Prostate gland (tissue), 2 donors: ENCODE measurements at regions not wholly inside any gene's neighbourhood (a gene's known extent, or its start where the extent isn't known, plus 50 kb on each side); places are given as distances from the start of the nearest gene placed in this dataset.

Experiments
- POLR2AphosphoS5 ChIP-seq: sonication (generic); formaldehyde crosslinking; IDR thresholded peaks from one replicate; pipeline ENCODE4 v1.6.1; 2017; ENCODE audit warnings: antibody characterized with exemption
- TF ChIP-seq, protein P1 (sequence below), 4 experiments: fragments of 200-600 bp in 2 of 4; fragments of 450-650 bp in 2 of 4; sonication (generic) in 2 of 4; IDR thresholded peaks; 1 replicate in 3 of 4; 2 replicates in 1 of 4; pipeline ENCODE4 v1.5.1; 2016 to 2019; ENCODE audit warnings: antibody characterized with exemption in 4 of 4, mild to moderate bottlenecking in 2 of 4, moderate library complexity in 2 of 4

- TF ChIP-seq, protein P1, sequence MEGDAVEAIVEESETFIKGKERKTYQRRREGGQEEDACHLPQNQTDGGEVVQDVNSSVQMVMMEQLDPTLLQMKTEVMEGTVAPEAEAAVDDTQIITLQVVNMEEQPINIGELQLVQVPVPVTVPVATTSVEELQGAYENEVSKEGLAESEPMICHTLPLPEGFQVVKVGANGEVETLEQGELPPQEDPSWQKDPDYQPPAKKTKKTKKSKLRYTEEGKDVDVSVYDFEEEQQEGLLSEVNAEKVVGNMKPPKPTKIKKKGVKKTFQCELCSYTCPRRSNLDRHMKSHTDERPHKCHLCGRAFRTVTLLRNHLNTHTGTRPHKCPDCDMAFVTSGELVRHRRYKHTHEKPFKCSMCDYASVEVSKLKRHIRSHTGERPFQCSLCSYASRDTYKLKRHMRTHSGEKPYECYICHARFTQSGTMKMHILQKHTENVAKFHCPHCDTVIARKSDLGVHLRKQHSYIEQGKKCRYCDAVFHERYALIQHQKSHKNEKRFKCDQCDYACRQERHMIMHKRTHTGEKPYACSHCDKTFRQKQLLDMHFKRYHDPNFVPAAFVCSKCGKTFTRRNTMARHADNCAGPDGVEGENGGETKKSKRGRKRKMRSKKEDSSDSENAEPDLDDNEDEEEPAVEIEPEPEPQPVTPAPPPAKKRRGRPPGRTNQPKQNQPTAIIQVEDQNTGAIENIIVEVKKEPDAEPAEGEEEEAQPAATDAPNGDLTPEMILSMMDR (IDR thresholded peaks at IDR 0.05), result no peak
- TF ChIP-seq POLR2AphosphoS5, result no peak
Measured at GRCh38 chr5:167973126-167973525, 318.3 kb upstream of the WWC1 start.
